IMR-90 (cell line): ENCODE measurements at regions not wholly inside any gene's neighbourhood (a gene's known extent, or its start where the extent isn't known, plus 50 kb on each side); places are given as distances from the start of the nearest gene placed in this dataset.

ENCODE experiments used
- ATAC-seq: fragments of 200-7000 bp; cut with Tn5 transposase; 2 replicates; pipeline ENCODE4 v1.9.1; 2020; ENCODE audit warnings: low read depth, mild to moderate bottlenecking, moderate library complexity
- BruUV-seq: library from RNA; stranded (reverse); fragments of 400-500 nt; replicated peaks from 2 replicates; lab custom pipeline; 2021; lab: Mats Ljungman, UMichigan
- CTCF ChIA-PET: fragments of 300-600 bp; formaldehyde crosslinking; extraction: SDS; loops from one replicate; lab custom pipeline; 2021; ENCODE audit warnings: antibody characterized with exemption; lab: Yijun Ruan, JAX
- POLR2A ChIA-PET: fragments of 300-600 bp; sonication (Branson Sonifier 250); formaldehyde crosslinking; loops from one replicate; lab custom pipeline; 2022; ENCODE audit warnings: antibody characterized with exemption; ENCODE audit not compliant: unreplicated experiment; lab: Charles Lee
- DNase-seq: peaks from one replicate; pipeline ENCODE4 v3.0.0; 2013
- H2AFZ ChIP-seq: replicated peaks from 2 replicates; pipeline ENCODE3; 2013; ENCODE audit warnings: low read length, mild to moderate bottlenecking; ENCODE audit not compliant: poor library complexity
- H2AK5ac ChIP-seq: 2 replicates; pipeline ENCODE4 v1.6.1; 2013; ENCODE audit warnings: low read depth, low read length, inconsistent platforms
- H2AK9ac ChIP-seq: replicated peaks from 2 replicates; pipeline ENCODE3; 2013; ENCODE audit warnings: mild to moderate bottlenecking, low read depth, low read length, moderate library complexity; ENCODE audit not compliant: poor library complexity
- H2BK120ac ChIP-seq: 2 replicates; pipeline ENCODE4 v1.6.1; 2013; ENCODE audit warnings: low read depth, low read length, inconsistent platforms
- H2BK15ac ChIP-seq: 3 replicates; pipeline ENCODE4 v1.6.1; 2013; ENCODE audit warnings: low read depth, low read length, inconsistent platforms
- H2BK20ac ChIP-seq: 2 replicates; pipeline ENCODE4 v1.6.1; 2013; ENCODE audit warnings: low read depth, mild to moderate bottlenecking, inconsistent platforms, low read length, moderate library complexity
- H2BK5ac ChIP-seq: 2 replicates; pipeline ENCODE4 v1.6.1; 2013; ENCODE audit warnings: mild to moderate bottlenecking, low read depth, low read length, inconsistent platforms; ENCODE audit not compliant: poor library complexity, severe bottlenecking
- H3K14ac ChIP-seq: replicated peaks from 2 replicates; pipeline ENCODE4 v1.6.1; 2013; ENCODE audit warnings: low read depth, low read length, inconsistent platforms
- H3K18ac ChIP-seq: 2 replicates; pipeline ENCODE4 v1.6.1; 2013; ENCODE audit warnings: low read depth, low read length, control low read depth
- H3K23ac ChIP-seq: 2 replicates; pipeline ENCODE4 v1.6.1; 2013; ENCODE audit warnings: low read depth, low read length, inconsistent platforms
- H3K27ac ChIP-seq: 2 replicates; pipeline ENCODE4 v1.5.1; 2013; ENCODE audit warnings: mild to moderate bottlenecking, control low read depth, low read length; ENCODE audit not compliant: insufficient read depth
- H3K27me3 ChIP-seq: 2 replicates; pipeline ENCODE4 v1.6.1; 2013; ENCODE audit warnings: low read length; ENCODE audit not compliant: control insufficient read depth, insufficient read depth
- H3K36me3 ChIP-seq: 2 replicates; pipeline ENCODE4 v1.6.1; 2013; ENCODE audit warnings: low read length, mixed read lengths; ENCODE audit not compliant: control insufficient read depth, insufficient read depth
- H3K4ac ChIP-seq: 2 replicates; pipeline ENCODE4 v1.6.1; 2013; ENCODE audit warnings: low read depth, low read length, inconsistent platforms
- H3K4me1 ChIP-seq: 2 replicates; pipeline ENCODE4 v1.6.1; 2013; ENCODE audit warnings: low read length, mixed read lengths; ENCODE audit not compliant: control insufficient read depth, insufficient read depth
- H3K4me2 ChIP-seq: 2 replicates; pipeline ENCODE4 v1.6.1; 2013; ENCODE audit warnings: low read depth, mild to moderate bottlenecking, control low read depth, low read length, moderate library complexity
- H3K4me3 ChIP-seq: 2 replicates; pipeline ENCODE4 v1.5.1; 2013; ENCODE audit warnings: low read depth, mild to moderate bottlenecking, control low read depth, low read length, moderate library complexity; ENCODE audit not compliant: insufficient read depth
- H3K56ac ChIP-seq: 2 replicates; pipeline ENCODE4 v1.6.1; 2013; ENCODE audit warnings: low read length, inconsistent platforms; ENCODE audit not compliant: insufficient read depth; ENCODE audit errors: extremely low read depth
- H3K79me1 ChIP-seq, 2 experiments: 2 replicates each; pipeline ENCODE4 v1.6.1; 2013; ENCODE audit warnings: low read length in 2 of 2, inconsistent platforms in 1 of 2, low read depth in 1 of 2
- H3K9ac ChIP-seq: 2 replicates; pipeline ENCODE4 v1.6.1; 2013; ENCODE audit warnings: low read depth, low read length, control low read depth
- H3K9me1 ChIP-seq: 2 replicates; pipeline ENCODE4 v1.6.1; 2013; ENCODE audit warnings: low read length, inconsistent platforms; ENCODE audit not compliant: insufficient read depth
- H3K9me3 ChIP-seq: 2 replicates; pipeline ENCODE4 v1.6.1; 2013; ENCODE audit warnings: low read length; ENCODE audit not compliant: control insufficient read depth, insufficient read depth
- H4K20me1 ChIP-seq: 2 replicates; pipeline ENCODE4 v1.6.1; 2013; ENCODE audit warnings: low read length, inconsistent platforms; ENCODE audit not compliant: insufficient read depth
- H4K5ac ChIP-seq: 2 replicates; pipeline ENCODE4 v1.6.1; 2013; ENCODE audit warnings: mild to moderate bottlenecking, low read depth, low read length, control low read depth
- H4K8ac ChIP-seq, 2 experiments: 2 replicates each; pipeline ENCODE4 v1.6.1; 2013; ENCODE audit warnings: low read depth in 2 of 2, low read length in 2 of 2, control low read depth in 1 of 2, inconsistent platforms in 1 of 2
- H4K91ac ChIP-seq: 2 replicates; pipeline ENCODE4 v1.6.1; 2013; ENCODE audit warnings: low read depth, low read length, inconsistent platforms; ENCODE audit not compliant: insufficient read depth
- MAFK ChIP-seq: IDR thresholded peaks from 2 replicates; pipeline ENCODE4 v1.6.1; 2012; ENCODE audit warnings: low read depth, low read length, improper control_type of control experiment
- MAZ ChIP-seq: IDR thresholded peaks from 2 replicates; pipeline ENCODE4 v1.6.1; 2012; ENCODE audit warnings: low read depth, mild to moderate bottlenecking, low read length, improper control_type of control experiment, moderate library complexity, borderline replicate concordance
- RAD21 ChIP-seq: IDR thresholded peaks from 2 replicates; pipeline ENCODE4 v1.6.1; 2012; ENCODE audit warnings: low read length, improper control_type of control experiment
- WGBS, 2 experiments: methylation state at CpG; one replicate each; pipeline versions ENCODE4 v1.1.5 to v1.1.7; 2013; ENCODE audit warnings: missing lambda C conversion rate in 2 of 2; ENCODE audit not compliant: insufficient read length in 1 of 2; ENCODE audit errors: extremely low coverage in 2 of 2; 5-methylcytosine and 5-hydroxymethylcytosine counted together
- dilution Hi-C: fragments of 300-500 bp; cut with HindIII; formaldehyde crosslinking; loops from one replicate; pipeline ENCODE4 v1.14.3; 2018; ENCODE audit warnings: low sequenced_read_pairs; ENCODE audit not compliant: unreplicated experiment
- in situ Hi-C: fragments of 300-500 bp; cut with MboI; formaldehyde crosslinking; loops from 3 replicates; pipeline ENCODE4 v1.14.3; 2019; ENCODE audit warnings: low sequenced_read_pairs, inconsistent platforms, mixed read lengths
- intact Hi-C: fragments of 100-400 bp; cut with micrococcal nuclease; formaldehyde crosslinking; loops from 2 replicates; pipeline ENCODE4 v1.10.0; 2022

GRCh38 chr16:55391760-55392375 is 67.9 kb downstream of the IRX6 start:
- BruUV-seq: no TSS peak
- H3K27ac ChIP-seq: no peak overlapping the region
- no peak overlapping the region for H2AFZ ChIP-seq
- H3K4me2 ChIP-seq: no peak overlapping the region
- no peak overlapping the region for H2AK9ac ChIP-seq
- H2AK5ac ChIP-seq: no peak overlapping the region
- H4K8ac ChIP-seq: no peak overlapping the region
- no peaks in the 10 kb centered on the region for H3K9me3 ChIP-seq
- no peaks in the 10 kb centered on the region for H3K27me3 ChIP-seq
- ATAC-seq (no peak), DNase-seq (no peak)
- POLR2A ChIA-PET: no interaction called here
- H3K79me1 ChIP-seq: no peaks in the 10 kb centered on the region
- H2BK20ac ChIP-seq: no peak overlapping the region
- no peaks in the 10 kb centered on the region for H3K36me3 ChIP-seq
- H3K23ac ChIP-seq: no peak overlapping the region
- no peak overlapping the region for H3K4me3 ChIP-seq
- dilution Hi-C loops (no loop called here), intact Hi-C loops (no loop called here), in situ Hi-C loops (no loop called here)
- no peaks in the 10 kb centered on the region for H3K9me1 ChIP-seq
- WGBS, 2 experiments: 20% methylated on average over 1 of the region's 2 CpGs; no CpG with 5 or more reads in 1 of the 2 experiments
- H3K4me1 ChIP-seq: no peaks in the 10 kb centered on the region
- no peak overlapping the region for H2BK5ac ChIP-seq
- CTCF ChIA-PET: no interaction called here
- H4K20me1 ChIP-seq: no peaks in the 10 kb centered on the region
- TF ChIP-seq MAFK: no peak
- TF ChIP-seq RAD21: no peak
- no peak for TF ChIP-seq MAZ
- H2BK15ac ChIP-seq: no peak overlapping the region
- no peak overlapping the region for H4K5ac ChIP-seq
- no peak overlapping the region for H3K14ac ChIP-seq
- H2BK120ac ChIP-seq: no peak overlapping the region
- H3K4ac ChIP-seq: no peak overlapping the region
- no peak overlapping the region for H3K9ac ChIP-seq
- H4K91ac ChIP-seq: no peak overlapping the region
- no peak overlapping the region for H3K56ac ChIP-seq
- H3K18ac ChIP-seq: no peak overlapping the region
